GM12878 (cell line): ENCODE measurements at regions not wholly inside any gene's neighbourhood (a gene's known extent, or its start where the extent isn't known, plus 50 kb on each side); places are given as distances from the start of the nearest gene placed in this dataset.

ENCODE experiments used
- BRCA1 ChIP-seq: IDR thresholded peaks from 2 replicates; pipeline ENCODE4 v1.6.1; 2011; ENCODE audit warnings: low read depth, low read length, improper control_type of control experiment
- CBX5 ChIP-seq: sonication (generic); IDR thresholded peaks from 2 replicates; pipeline ENCODE4 v1.6.1; 2016; ENCODE audit warnings: low read depth, moderate library complexity, mild to moderate bottlenecking, inconsistent platforms
- CTCF ChIP-seq, 3 experiments: IDR thresholded peaks in 2 of 3; conservative IDR thresholded peaks in 1 of 3; 2 replicates each; pipeline ENCODE4 v1.5.1; 2011; ENCODE audit warnings: low read depth in 3 of 3, low read length in 3 of 3, mild to moderate bottlenecking in 3 of 3, control low read depth in 2 of 3, moderate library complexity in 2 of 3, inconsistent platforms in 1 of 3, mixed read lengths in 1 of 3; ENCODE audit not compliant: control insufficient read depth in 2 of 3, insufficient read depth in 1 of 3; ENCODE audit errors: extremely low read depth in 1 of 3
- EP300 ChIP-seq, 2 experiments: fragments of 150-350 bp in 1 of 2; IDR thresholded peaks; 2 replicates each; pipeline ENCODE4 v1.6.1; 2011 to 2012; ENCODE audit warnings: low read depth in 2 of 2, low read length in 2 of 2, borderline replicate concordance in 1 of 2, improper control_type of control experiment in 1 of 2, inconsistent platforms in 1 of 2; ENCODE audit not compliant: control insufficient read depth in 1 of 2
- ETV6 ChIP-seq, 2 experiments: fragments of 450-650 bp in 1 of 2; IDR thresholded peaks in 1 of 2; conservative IDR thresholded peaks in 1 of 2; 2 replicates each; pipeline ENCODE4 v1.6.1; 2014; ENCODE audit warnings: antibody characterized with exemption in 1 of 2, borderline replicate concordance in 1 of 2, low read depth in 1 of 2, mild to moderate bottlenecking in 1 of 2, moderate library complexity in 1 of 2
- EZH2 ChIP-seq: IDR thresholded peaks from 2 replicates; pipeline ENCODE4 v1.6.1; 2012; ENCODE audit warnings: low read depth, mild to moderate bottlenecking, control low read depth, inconsistent platforms, low read length, borderline replicate concordance; ENCODE audit not compliant: control insufficient read depth
- MAX ChIP-seq: IDR thresholded peaks from 2 replicates; pipeline ENCODE4 v1.6.1; 2012; ENCODE audit warnings: low read depth, low read length, improper control_type of control experiment
- POLR2A ChIP-seq: IDR thresholded peaks from 2 replicates; pipeline ENCODE4 v1.6.1; 2011; ENCODE audit warnings: low read depth, mild to moderate bottlenecking, low read length
- TCF7 ChIP-seq: IDR thresholded peaks from 2 replicates; pipeline ENCODE4 v1.6.1; 2014; ENCODE audit warnings: antibody characterized with exemption, borderline replicate concordance

- TF ChIP-seq ETV6 (conservative IDR thresholded peaks at IDR 0.05 in 1 of 2, IDR thresholded peaks at IDR 0.05 in 1 of 2; ENCODE audit: borderline replicate concordance in 1 of 2, low read depth in 1 of 2): no peak
- TF ChIP-seq POLR2A: no peak
- no peak for TF ChIP-seq CBX5
- no peak for TF ChIP-seq EP300 (IDR thresholded peaks at IDR 0.05; ENCODE audit: borderline replicate concordance in 1 of 2, control insufficient read depth in 1 of 2, low read depth in 2 of 2, low read length in 2 of 2)
- no peak for TF ChIP-seq TCF7
- TF ChIP-seq CTCF (IDR thresholded peaks at IDR 0.05 in 2 of 3, conservative IDR thresholded peaks at IDR 0.05 in 1 of 3; ENCODE audit: control insufficient read depth in 2 of 3, extremely low read depth in 1 of 3, insufficient read depth in 1 of 3, low read depth in 3 of 3, low read length in 3 of 3): no peak
- TF ChIP-seq MAX: no peak
- TF ChIP-seq BRCA1: no peak
- no peak for TF ChIP-seq EZH2
Measured at GRCh38 chr5:61941637-61942036, 364.4 kb upstream of the KIF2A start.
